SH-SY5Y (cell line): ENCODE measurements at regions not wholly inside any gene's neighbourhood (a gene's known extent, or its start where the extent isn't known, plus 50 kb on each side); places are given as distances from the start of the nearest gene placed in this dataset.

Source experiments
- GATA2 ChIP-seq: IDR thresholded peaks from 2 replicates; pipeline ENCODE4 v1.6.1; 2011; ENCODE audit warnings: mild to moderate bottlenecking, low read depth, low read length
- GATA3 ChIP-seq: IDR thresholded peaks from 2 replicates; pipeline ENCODE4 v1.6.1; 2011; ENCODE audit warnings: low read depth, mild to moderate bottlenecking, low read length, moderate library complexity

GRCh38 chr3:124582196-124582595 is 148.1 kb upstream of the UMPS start:
- no peak for TF ChIP-seq GATA3
- TF ChIP-seq GATA2: no peak
